ENCODE measurements at regions not wholly inside any gene's neighbourhood (a gene's known extent, or its start where the extent isn't known, plus 50 kb on each side); places are given as distances from the start of the nearest gene placed in this dataset.

GRCh38 chr16:73304008-73304774 is 256.3 kb upstream of the ZFHX3 start:
- ChIA-PET CTCF (no interaction called here), POLR2A (no interaction called here)
- peak; percentile 38 for DNase-seq (ENCODE audit: extremely low spot score)
- no peak for TF ChIP-seq HDGF (IDR thresholded peaks at IDR 0.05; ENCODE audit: borderline replicate concordance)
- TF ChIP-seq CTBP1 (IDR thresholded peaks at IDR 0.05; ENCODE audit: borderline replicate concordance) = no peak
- TF ChIP-seq BHLHE40 (IDR thresholded peaks at IDR 0.05; ENCODE audit: borderline replicate concordance) = no peak
- TF ChIP-seq FOXK2 (IDR thresholded peaks at IDR 0.05) = no peak
- no peak for TF ChIP-seq ZNF384 (IDR thresholded peaks at IDR 0.05)
- TF ChIP-seq SUZ12 (IDR thresholded peaks at IDR 0.05) = no peak
- no peak for TF ChIP-seq TARDBP (IDR thresholded peaks at IDR 0.05)
- no peak for TF ChIP-seq FOXA1 (IDR thresholded peaks at IDR 0.05)
- TF ChIP-seq NFRKB (IDR thresholded peaks at IDR 0.05) = no peak
- TF ChIP-seq FOXM1 (IDR thresholded peaks at IDR 0.05; ENCODE audit: borderline replicate concordance) = no peak
- no peak for TF ChIP-seq SP1 (IDR thresholded peaks at IDR 0.05)
- TF ChIP-seq ARNT (IDR thresholded peaks at IDR 0.05) = no peak
- TF ChIP-seq, protein P1, sequence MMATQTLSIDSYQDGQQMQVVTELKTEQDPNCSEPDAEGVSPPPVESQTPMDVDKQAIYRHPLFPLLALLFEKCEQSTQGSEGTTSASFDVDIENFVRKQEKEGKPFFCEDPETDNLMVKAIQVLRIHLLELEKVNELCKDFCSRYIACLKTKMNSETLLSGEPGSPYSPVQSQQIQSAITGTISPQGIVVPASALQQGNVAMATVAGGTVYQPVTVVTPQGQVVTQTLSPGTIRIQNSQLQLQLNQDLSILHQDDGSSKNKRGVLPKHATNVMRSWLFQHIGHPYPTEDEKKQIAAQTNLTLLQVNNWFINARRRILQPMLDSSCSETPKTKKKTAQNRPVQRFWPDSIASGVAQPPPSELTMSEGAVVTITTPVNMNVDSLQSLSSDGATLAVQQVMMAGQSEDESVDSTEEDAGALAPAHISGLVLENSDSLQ (IDR thresholded peaks at IDR 0.05) = no peak

DNA sequence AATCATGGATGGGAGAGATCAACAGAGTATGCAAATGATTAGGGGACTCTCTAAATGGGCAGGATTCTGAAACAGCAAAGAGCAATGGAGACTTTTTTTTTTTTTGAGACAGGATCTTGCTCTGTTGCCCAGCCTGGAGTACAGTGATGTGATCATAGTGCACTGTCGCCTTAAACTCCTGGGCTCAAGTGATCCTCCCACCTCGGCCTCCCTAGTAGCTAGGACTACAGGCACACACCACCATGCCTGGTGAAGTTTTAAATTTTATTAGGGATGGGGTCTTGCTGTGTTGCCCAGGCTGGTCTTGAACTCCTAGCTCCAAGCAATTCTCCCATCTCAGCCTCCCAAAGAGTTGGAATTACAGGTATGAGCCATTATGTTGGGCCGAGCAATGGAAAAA is 255.0 kb upstream of the ZFHX3 start:
- DNase-seq (ENCODE audit: extremely low spot score) = no peak
- CTCF ChIA-PET = no interaction called here
- TF ChIP-seq ARNT (IDR thresholded peaks at IDR 0.05) (no peak), L3MBTL2 (conservative IDR thresholded peaks at IDR 0.05) (no peak), BHLHE40 (IDR thresholded peaks at IDR 0.05; ENCODE audit: borderline replicate concordance) (no peak)
- TF ChIP-seq, protein P1 (IDR thresholded peaks at IDR 0.05) = no peak
- POLR2A ChIA-PET = no interaction called here

DNA sequence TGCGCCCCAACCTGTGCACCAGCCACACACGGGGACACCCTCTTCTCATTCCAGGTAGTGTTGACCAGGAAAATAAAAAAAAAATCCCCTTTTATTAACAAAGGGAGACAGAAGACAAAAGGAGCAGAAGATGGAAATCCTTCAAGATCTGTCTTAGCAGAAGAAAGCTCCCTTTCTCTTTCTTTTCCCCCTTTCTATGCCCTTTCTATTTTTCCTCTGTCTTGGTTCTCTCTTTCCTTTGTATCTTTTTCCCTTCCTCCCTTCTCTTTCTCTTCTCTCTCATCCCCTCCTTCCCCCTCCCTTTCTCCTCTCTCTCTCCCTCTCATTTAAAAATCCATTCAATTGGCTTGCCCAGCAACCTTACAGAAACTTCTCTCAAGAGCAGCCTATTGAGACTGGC is 254.1 kb upstream of the ZFHX3 start:
- DNase-seq (ENCODE audit: extremely low spot score) = no peak
- CTCF ChIA-PET = interaction anchor here (0.7 kb wide), 1 partner anchor 350 kb away, joined by 3 read pairs; no protein-coding TSS in a partner anchor
- TF ChIP-seq LEF1 (IDR thresholded peaks at IDR 0.05; ENCODE audit: borderline replicate concordance) (no peak), SUZ12 (IDR thresholded peaks at IDR 0.05) (no peak), FOXM1 (IDR thresholded peaks at IDR 0.05; ENCODE audit: borderline replicate concordance) (no peak), BHLHE40 (IDR thresholded peaks at IDR 0.05; ENCODE audit: borderline replicate concordance) (no peak), L3MBTL2 (conservative IDR thresholded peaks at IDR 0.05) (no peak), TARDBP (IDR thresholded peaks at IDR 0.05) (no peak), FOXK2 (IDR thresholded peaks at IDR 0.05) (no peak), HDGF (IDR thresholded peaks at IDR 0.05; ENCODE audit: borderline replicate concordance) (no peak), CTBP1 (IDR thresholded peaks at IDR 0.05; ENCODE audit: borderline replicate concordance) (no peak), NFRKB (IDR thresholded peaks at IDR 0.05) (no peak), FOXA1 (IDR thresholded peaks at IDR 0.05) (no peak), SP1 (IDR thresholded peaks at IDR 0.05) (no peak)
- TF ChIP-seq, protein P1 (IDR thresholded peaks at IDR 0.05) = no peak
- POLR2A ChIA-PET = no interaction called here

- ChIA-PET CTCF (interaction anchor here (0.6 kb wide), 1 partner anchor 39 kb away, joined by 3 read pairs; no protein-coding TSS in a partner anchor), POLR2A (no interaction called here)
- TF ChIP-seq SUZ12 (IDR thresholded peaks at IDR 0.05) (no peak), LEF1 (IDR thresholded peaks at IDR 0.05; ENCODE audit: borderline replicate concordance) (no peak), L3MBTL2 (conservative IDR thresholded peaks at IDR 0.05) (no peak), TARDBP (IDR thresholded peaks at IDR 0.05) (no peak), FOXM1 (IDR thresholded peaks at IDR 0.05; ENCODE audit: borderline replicate concordance) (no peak), CTBP1 (IDR thresholded peaks at IDR 0.05; ENCODE audit: borderline replicate concordance) (no peak), SP1 (IDR thresholded peaks at IDR 0.05) (no peak), ARNT (IDR thresholded peaks at IDR 0.05) (no peak), ELF4 (IDR thresholded peaks at IDR 0.05) (no peak), HDGF (IDR thresholded peaks at IDR 0.05; ENCODE audit: borderline replicate concordance) (no peak), FOXK2 (IDR thresholded peaks at IDR 0.05) (no peak), NFRKB (IDR thresholded peaks at IDR 0.05) (no peak), FOXA1 (IDR thresholded peaks at IDR 0.05) (no peak), BHLHE40 (IDR thresholded peaks at IDR 0.05; ENCODE audit: borderline replicate concordance) (no peak), ZNF384 (IDR thresholded peaks at IDR 0.05) (no peak)
- TF ChIP-seq, protein P1 (IDR thresholded peaks at IDR 0.05) = no peak
- DNase-seq (ENCODE audit: extremely low spot score) = no peak
Measured at GRCh38 chr16:73299346-73299745, 251.4 kb upstream of the ZFHX3 start.

DNA sequence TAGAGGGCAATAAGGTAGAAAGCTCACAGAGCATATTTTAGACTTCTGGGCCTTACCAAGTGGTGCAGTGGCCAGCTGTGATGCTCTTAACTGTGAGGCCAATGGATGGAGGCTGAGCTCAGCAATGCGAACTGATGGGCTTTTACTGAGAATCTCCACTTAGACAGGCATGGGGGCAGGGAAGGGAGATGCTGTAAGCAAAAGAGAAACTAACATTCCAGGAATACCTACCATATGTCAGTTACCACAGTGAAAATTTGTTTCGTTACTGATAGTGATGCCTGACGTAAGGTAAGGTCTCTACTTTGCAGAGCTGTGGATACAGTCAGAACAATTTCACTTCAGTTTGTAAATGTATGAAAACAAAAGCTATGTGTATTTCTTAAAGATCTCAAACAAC is 250.6 kb upstream of the ZFHX3 start:
- no peak for DNase-seq (ENCODE audit: extremely low spot score)
- ChIA-PET CTCF (interaction anchor here (0.6 kb wide), 1 partner anchor 39 kb away, joined by 3 read pairs; no protein-coding TSS in a partner anchor), POLR2A (no interaction called here)
- TF ChIP-seq CTBP1 (IDR thresholded peaks at IDR 0.05; ENCODE audit: borderline replicate concordance) (no peak), ZNF384 (IDR thresholded peaks at IDR 0.05) (no peak), SUZ12 (IDR thresholded peaks at IDR 0.05) (no peak), ARNT (IDR thresholded peaks at IDR 0.05) (no peak), FOXK2 (IDR thresholded peaks at IDR 0.05) (no peak), ELF4 (IDR thresholded peaks at IDR 0.05) (no peak), FOXA1 (IDR thresholded peaks at IDR 0.05) (no peak), BHLHE40 (IDR thresholded peaks at IDR 0.05; ENCODE audit: borderline replicate concordance) (no peak), TARDBP (IDR thresholded peaks at IDR 0.05) (no peak), LEF1 (IDR thresholded peaks at IDR 0.05; ENCODE audit: borderline replicate concordance) (no peak), HDGF (IDR thresholded peaks at IDR 0.05; ENCODE audit: borderline replicate concordance) (no peak)

All from HEK293T (cell line).